Hippocampal formation (tissue), 2 donors: ENCODE measurements at regions not wholly inside any gene's neighbourhood (a gene's known extent, or its start where the extent isn't known, plus 50 kb on each side); places are given as distances from the start of the nearest gene placed in this dataset.
A peak's percentile ranks its signal among the peaks of the same experiment; 100 is the strongest.
"Not testable (repeated sequence)": the region's sequence is repeated elsewhere in the genome, so short reads cannot be mapped to it uniquely, and the experiment has no call there.

Experiments used
- DNase-seq, 2 donors: peaks; one replicate each; lab custom pipeline; 2025; lab: John Stamatoyannopoulos, UW

DNA sequence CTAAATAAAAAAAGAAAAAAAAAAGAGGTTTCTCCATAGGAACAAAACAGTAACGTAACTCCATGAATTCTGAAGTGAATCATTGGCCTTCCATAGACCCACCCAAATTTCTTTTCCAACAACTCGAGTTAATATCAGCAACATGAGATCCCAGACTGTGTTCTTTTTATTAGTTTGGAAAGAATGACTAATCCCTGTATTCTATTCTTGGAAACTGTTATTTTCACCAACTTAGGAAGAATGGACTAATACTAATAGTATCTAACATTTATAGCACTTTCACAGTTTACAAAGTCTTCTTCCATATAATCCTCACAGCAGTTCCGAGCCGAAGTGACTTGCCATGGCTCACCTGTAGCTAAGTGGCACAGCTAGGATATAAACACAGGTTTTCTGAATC is 72.7 kb upstream of the SLC4A7 start:
- DNase-seq: no peak

DNA sequence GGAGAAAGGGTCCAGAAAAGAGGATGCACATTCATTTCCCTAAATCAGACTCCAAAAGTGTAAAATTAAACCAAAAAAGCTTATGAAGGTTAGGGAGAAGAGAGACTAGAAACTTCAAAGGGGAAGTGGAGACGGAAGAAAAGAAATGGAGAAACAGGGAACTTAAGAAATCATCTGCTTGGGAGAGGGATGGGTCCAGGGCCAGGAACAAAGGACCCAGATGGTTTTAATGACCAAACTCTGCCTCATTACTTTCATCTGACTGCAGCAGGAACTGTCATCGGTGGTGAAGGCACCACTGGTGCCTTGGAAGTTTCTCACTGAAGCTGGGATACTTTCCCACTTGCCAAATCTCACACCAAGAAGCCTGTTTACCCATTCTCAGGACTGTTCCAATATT is 70.5 kb upstream of the SLC4A7 start:
- DNase-seq: no peak

DNA sequence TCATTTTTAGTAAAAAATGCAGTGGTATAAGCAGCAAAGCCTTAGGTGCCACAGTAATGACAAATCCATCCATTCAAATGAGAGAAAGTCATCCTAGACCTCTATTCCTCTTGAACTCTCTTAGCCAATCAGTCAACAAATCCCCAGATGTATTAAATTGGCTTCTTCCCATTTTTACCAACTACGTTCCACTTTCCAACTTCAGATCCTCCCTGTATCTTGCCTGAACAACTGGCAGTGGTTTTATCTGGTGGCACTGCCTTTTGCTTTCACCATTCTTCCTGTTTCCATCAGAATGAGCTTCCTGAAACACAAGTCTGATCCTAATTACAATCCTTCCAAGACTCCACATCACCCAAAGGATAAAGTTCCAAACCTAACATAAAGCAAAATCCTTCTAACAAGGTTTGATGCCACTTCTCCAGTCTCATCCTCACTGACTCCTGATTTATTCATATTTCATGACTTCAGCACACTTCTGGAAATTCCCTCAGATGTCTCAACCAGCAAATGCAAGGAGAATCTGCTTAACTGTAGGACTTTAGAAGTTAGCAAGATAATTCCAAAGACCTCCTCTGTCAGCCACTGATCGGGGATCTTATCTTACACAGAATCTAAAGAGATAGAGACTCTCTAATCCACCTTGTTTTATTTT is 69.8 kb upstream of the SLC4A7 start:
- DNase-seq: no peak

DNA sequence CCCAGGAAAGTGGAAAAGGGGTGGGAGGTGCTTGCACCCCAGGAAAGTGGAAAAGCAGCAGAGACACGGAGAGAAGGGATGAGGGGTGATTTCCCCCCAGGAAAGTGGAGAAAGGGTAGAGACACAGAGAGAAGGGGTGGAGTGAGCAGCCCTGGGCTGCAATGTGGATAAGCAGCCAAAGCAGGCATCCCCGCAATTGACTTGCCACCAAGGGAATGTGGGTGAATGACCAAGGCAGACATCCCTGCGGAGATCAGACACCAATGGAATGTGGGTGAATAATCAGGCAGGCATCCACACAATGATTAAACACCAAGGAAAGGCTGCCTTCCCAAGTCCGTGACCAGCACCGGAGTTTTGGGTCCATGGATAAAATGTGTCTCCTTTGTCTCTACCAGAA is 68.5 kb upstream of the SLC4A7 start:
- DNase-seq: not testable (repeated sequence)

DNA sequence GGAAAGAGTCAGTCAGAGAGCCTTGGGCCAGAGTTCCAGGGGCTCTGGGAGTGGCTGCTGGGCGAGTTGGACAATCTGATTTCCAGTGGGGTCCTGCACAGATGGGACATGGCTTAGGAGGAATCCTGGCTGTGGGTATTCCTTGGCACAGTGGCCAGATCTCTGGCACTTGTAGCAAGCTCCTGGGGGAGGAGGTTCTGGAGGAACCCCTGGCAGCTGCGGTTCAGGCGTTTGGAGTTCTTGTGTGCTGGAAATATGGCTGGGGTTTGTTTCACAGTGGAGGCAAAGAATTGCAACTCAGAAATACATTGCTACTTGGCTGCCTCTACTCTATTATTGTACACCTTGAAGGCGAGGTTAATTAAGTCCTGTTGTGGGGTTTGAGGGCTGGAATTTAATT is 67.2 kb upstream of the SLC4A7 start:
- not testable (repeated sequence) for DNase-seq

DNA sequence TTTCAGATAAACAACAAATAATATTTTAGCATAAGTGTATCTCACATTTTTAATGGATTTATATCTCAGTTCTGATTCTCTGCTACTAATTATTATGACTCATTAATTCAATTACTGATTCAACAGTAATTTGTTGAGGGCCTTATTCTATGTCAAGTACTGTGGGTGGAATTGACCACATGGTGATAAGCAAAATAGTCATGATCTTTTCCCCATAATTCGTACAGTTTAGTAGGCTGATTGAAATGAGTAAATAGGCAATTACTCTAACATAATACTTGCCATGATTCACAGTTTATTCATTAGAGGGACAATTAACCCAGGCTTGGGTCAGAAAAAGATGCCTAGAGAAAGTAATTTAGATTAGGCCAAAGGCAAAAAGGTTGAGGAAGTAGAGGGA is 60.9 kb upstream of the SLC4A7 start:
- no peak for DNase-seq

DNA sequence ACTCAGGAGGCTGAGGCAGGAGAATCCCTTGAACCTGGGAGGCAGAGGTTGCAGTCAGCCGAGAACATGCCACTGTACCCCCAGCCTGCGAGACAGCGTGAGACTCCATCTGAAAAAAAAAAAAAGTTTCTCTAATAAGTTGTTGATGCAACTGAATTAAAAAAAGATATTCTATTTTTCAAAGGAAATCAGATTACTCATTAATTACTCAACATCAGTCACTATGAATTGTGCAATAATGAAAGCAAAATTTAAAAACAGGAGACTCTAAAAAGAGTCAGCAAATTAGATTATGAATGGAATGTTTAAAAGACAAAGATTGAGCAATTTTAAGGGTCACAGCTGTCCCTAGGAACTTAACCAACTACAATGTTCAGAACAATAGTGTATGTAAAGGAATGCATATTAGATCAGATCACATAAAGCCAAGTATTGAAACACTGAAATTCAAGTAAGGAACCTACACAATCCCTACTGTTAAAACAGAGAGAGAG is 60.2 kb upstream of the SLC4A7 start:
- no peak for DNase-seq

DNA sequence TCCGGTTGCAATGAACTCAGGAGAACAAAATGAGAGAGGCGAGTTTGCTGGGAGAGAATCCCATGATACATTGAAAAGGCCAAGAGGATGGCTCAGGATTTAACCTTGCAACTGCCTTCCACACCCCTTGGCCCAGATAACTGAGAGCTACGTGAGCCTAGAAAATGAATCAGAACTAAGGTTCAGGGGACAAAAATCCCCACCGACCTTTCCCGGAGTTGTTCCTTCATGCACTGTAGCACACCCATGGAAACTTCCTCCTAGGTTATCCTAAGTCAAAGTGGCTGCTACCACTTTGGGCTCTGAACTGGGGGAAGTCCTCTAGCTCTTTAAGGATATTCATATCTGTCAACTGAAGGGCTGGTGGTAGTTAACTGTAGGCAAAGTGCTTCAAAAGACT is 58.3 kb upstream of the SLC4A7 start:
- no peak for DNase-seq

DNA sequence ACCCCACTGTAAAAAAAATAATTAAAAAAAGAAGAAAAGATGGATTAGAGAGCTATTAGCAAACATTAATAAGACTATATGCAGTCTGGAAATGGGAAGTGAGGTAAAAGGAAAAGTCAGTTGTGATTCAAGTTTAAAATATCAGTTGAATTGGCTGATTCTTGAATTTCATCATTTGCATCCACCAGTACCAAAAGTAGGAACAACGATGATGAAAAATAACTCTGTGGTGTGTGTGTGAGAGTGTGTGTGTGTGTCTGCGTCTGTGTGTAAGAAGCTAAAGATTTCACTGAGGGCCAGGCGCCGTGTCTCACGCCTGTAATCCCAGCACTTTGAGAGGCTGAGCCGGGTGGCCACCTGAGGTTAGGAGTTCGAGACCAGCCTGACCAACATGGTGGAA is 56.0 kb upstream of the SLC4A7 start:
- DNase-seq: no peak

DNA sequence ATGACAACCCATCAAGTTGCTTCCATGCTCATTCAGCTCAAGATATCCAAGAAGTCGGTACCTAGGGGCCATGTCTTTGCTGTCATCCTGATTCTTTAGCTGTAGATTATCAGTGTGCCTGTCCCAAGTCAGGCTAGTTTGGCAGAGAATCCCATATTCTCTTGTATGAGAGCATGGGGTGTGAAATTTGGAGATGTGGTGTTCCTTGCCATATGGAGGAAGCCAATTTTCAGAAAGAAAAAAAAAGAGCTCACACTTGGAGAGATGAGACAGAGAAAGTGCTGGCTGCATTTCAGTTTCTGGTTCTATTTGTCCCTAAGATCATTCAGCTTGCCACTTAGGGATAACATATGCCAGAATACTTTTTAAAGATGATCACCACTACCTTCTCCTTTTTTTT is 52.3 kb upstream of the SLC4A7 start:
- peak in 1 of 2 donors; percentile 28 for DNase-seq

DNA sequence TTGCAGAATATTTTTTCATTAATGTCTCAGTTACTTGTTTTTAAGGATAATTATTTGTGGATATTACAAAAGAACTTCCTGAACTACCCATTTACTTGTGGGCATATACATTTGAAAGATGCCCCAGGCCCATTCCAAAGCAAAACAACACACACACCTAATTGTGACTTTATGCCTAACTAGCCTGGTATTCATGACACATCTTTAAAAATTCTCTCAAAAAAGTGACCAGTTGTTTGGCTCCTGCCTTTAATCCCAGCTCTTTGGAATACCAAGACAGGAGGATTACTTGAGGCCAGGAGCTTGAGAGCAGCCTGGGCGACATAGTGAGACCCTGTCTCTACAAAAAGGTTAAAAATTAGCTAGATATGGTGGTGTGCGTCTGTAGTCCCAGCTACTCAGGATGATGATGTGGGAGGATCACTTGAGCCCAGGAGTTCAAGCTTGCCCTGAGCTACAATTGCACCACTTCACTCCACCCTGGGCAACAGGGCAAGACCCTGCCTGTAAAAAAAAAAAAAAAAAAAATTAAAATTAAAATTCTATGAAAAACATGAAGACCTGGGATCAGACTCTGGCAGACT is 51.7 kb upstream of the SLC4A7 start:
- no peak for DNase-seq

DNA sequence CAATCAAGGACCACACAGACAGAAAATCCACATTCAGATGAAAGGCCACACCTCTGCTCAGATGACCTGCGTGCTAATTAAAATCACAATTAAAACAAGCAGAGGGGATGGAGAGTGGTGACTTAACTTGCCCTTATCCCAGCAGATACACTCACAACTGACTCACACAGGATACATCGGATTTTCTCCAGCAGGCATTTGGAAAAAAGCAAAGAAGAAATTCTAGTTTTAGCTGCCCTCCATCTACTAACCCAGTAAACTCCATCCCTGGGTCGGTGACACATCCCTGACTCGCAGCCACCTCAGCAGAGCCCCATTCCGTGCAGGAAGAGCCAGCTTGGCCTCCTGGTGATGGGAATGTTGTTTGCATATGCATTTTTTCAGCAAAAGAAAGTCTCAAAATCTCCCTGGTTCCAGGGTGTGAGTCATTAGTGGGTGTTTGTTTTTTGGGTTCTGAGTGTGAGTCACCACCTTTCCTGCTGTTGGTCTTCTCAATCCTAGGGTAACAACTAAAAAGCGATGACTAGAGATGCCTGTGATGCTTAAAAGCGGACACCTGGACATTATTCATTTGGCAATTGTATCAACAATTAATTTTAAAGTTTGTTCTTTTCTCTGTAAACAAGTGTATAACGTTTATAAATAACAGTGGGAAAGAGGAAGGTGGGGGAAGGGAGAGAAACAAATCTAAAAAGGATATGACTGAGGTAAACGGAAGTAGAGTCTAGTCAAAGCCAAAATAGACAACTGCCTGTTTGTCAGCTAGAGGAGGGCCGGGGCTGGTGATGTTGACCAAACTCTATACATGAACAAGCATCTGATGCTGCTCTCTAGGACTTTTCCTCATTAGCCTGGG is 49.8 kb upstream of the SLC4A7 start:
- no peak for DNase-seq
